Caco-2 (cell line): ENCODE measurements at regions not wholly inside any gene's neighbourhood (a gene's known extent, or its start where the extent isn't known, plus 50 kb on each side); places are given as distances from the start of the nearest gene placed in this dataset.
"Not testable (repeated sequence)": the region's sequence is repeated elsewhere in the genome, so short reads cannot be mapped to it uniquely, and the experiment has no call there.

ENCODE experiments used
- BruUV-seq: library from RNA; stranded (reverse); fragments of 400-500 nt; replicated peaks from 2 replicates; lab custom pipeline; 2021; lab: Mats Ljungman, UMichigan
- CTCF ChIA-PET: fragments of 300-600 bp; sonication (Branson Sonifier 250); formaldehyde crosslinking; loops from one replicate; lab custom pipeline; 2022; ENCODE audit warnings: antibody characterized with exemption; lab: Charles Lee
- POLR2A ChIA-PET: fragments of 300-600 bp; sonication (Branson Sonifier 250); formaldehyde crosslinking; loops from one replicate; lab custom pipeline; 2022; ENCODE audit warnings: antibody characterized with exemption; lab: Charles Lee
- DNase-seq, 2 experiments: peaks; one replicate each; pipeline versions ENCODE4 v3.0.0 to v3.0.0-alpha.2; 2020 to 2022
- H3K27me3 ChIP-seq: replicated peaks from 2 replicates; pipeline ENCODE4 v1.6.0; 2011; ENCODE audit warnings: low read length; ENCODE audit not compliant: control insufficient read depth, insufficient read depth
- H3K36me3 ChIP-seq: 2 replicates; pipeline ENCODE4 v1.5.1; 2011; ENCODE audit warnings: low read length; ENCODE audit not compliant: control insufficient read depth, insufficient read depth
- H3K4me1 ChIP-seq: fragments of 250-450 bp; sonication (Bioruptor Pico); 2 replicates; pipeline ENCODE4 v1.5.1; 2020; ENCODE audit warnings: mild to moderate bottlenecking
- H3K4me3 ChIP-seq: 2 replicates; pipeline ENCODE4 v1.5.1; 2011; ENCODE audit warnings: low read depth, mild to moderate bottlenecking, control low read depth, low read length
- H3K9me3 ChIP-seq: fragments of 250-450 bp; sonication (Bioruptor Pico); 2 replicates; pipeline ENCODE4 v1.5.1; 2020; ENCODE audit warnings: mild to moderate bottlenecking, moderate library complexity
- H3K27ac Mint-ChIP-seq: one replicate; pipeline ENCODE4 v1.8.0; 2022; ENCODE audit warnings: mixed read lengths; ENCODE audit not compliant: unreplicated experiment
- H3K27me3 Mint-ChIP-seq: one replicate; pipeline ENCODE4 v1.8.0; 2022; ENCODE audit warnings: mixed read lengths; ENCODE audit not compliant: insufficient read depth, unreplicated experiment
- H3K36me3 Mint-ChIP-seq: one replicate; pipeline ENCODE4 v1.8.0; 2022; ENCODE audit warnings: mild to moderate bottlenecking, mixed read lengths; ENCODE audit not compliant: insufficient read depth, unreplicated experiment
- H3K4me1 Mint-ChIP-seq: one replicate; pipeline ENCODE4 v1.8.0; 2022; ENCODE audit warnings: low read depth, mixed read lengths; ENCODE audit not compliant: unreplicated experiment
- H3K4me3 Mint-ChIP-seq: one replicate; pipeline ENCODE4 v1.8.0; 2022; ENCODE audit warnings: mild to moderate bottlenecking, moderate library complexity, mixed read lengths; ENCODE audit not compliant: unreplicated experiment
- H3K9me3 Mint-ChIP-seq: one replicate; pipeline ENCODE4 v1.8.0; 2022; ENCODE audit warnings: mixed read lengths; ENCODE audit not compliant: unreplicated experiment
- CTCF ChIP-seq, 2 experiments: fragments of 200-600 bp in 1 of 2; IDR thresholded peaks; 1 replicate in 1 of 2; 2 replicates in 1 of 2; pipeline versions ENCODE4 v1.5.1 to v1.8.0; 2011 to 2022; ENCODE audit warnings: antibody characterized with exemption in 1 of 2, control low read depth in 1 of 2, inconsistent platforms in 1 of 2, low read depth in 1 of 2, low read length in 1 of 2, mild to moderate bottlenecking in 1 of 2, moderate library complexity in 1 of 2; ENCODE audit not compliant: insufficient read depth in 1 of 2, severe bottlenecking in 1 of 2, unreplicated experiment in 1 of 2
- intact Hi-C: fragments of 100-400 bp; cut with micrococcal nuclease; formaldehyde crosslinking; loops from one replicate; pipeline ENCODE4 v1.10.0; 2022; ENCODE audit not compliant: unreplicated experiment

DNA sequence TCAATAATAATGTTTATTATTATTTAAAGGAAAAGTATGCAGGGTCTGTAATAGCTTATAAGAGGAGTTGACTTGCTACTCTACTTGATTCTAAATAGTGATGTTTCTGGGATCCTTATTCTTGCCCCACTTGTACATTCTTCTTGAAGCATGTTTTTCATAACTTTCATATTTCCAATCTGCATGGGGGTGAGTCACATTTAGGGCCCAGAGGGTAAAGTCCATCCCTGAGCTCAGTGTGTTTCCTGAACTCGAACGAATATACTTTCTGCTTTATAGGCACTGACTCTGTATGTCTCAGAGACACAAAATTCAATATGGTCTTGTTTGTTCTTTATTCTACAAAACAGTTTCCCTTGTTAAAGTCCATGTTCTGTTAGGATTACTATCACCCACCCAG lies 61.0 kb upstream of the SMIM30 start:
- no peak for TF ChIP-seq CTCF (IDR thresholded peaks at IDR 0.05; ENCODE audit: insufficient read depth in 1 of 2, low read depth in 1 of 2, low read length in 1 of 2, severe bottlenecking in 1 of 2, unreplicated experiment in 1 of 2)
- H3K4me1 Mint-ChIP-seq: no peaks in the 10 kb centered on the region
- H3K27me3 Mint-ChIP-seq: no peaks in the 10 kb centered on the region
- H3K27me3 ChIP-seq: no peaks in the 10 kb centered on the region
- ChIA-PET CTCF (no interaction called here), POLR2A (no interaction called here)
- no peaks in the 10 kb centered on the region for H3K36me3 Mint-ChIP-seq
- no peak for DNase-seq
- no peaks in the 10 kb centered on the region; the same call in 1 of the 2 replicates for H3K9me3 ChIP-seq
- no peaks in the 10 kb centered on the region for H3K36me3 ChIP-seq
- no peaks in the 10 kb centered on the region for H3K9me3 Mint-ChIP-seq
- intact Hi-C loops: no loop called here
- H3K27ac Mint-ChIP-seq: no peak overlapping the region
- no TSS peak for BruUV-seq
- H3K4me3 Mint-ChIP-seq: no peak overlapping the region
- H3K4me1 ChIP-seq: peaks cover 6% of the 10 kb centered on the region
- no peak overlapping the region for H3K4me3 ChIP-seq

DNA sequence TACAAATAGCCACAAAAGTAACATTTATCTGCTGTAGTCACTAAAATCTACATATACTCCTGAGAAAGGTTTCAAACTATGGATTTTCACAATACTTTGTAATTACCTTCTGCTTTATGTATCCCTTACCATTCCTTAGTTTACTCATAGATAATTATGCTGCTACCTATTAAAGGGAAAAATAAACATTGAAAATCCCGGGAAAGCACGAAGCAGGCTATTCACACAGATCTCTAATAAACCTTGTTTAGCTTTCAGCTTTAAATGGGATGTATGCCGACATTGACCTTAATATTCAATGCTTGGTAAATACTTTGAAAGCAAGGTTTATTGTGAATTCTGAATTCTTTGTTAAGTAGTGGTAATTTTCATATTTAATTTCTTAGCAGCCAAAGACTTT lies 58.5 kb upstream of the SMIM30 start:
- Mint-ChIP-seq H3K9me3 (no peaks in the 10 kb centered on the region), H3K27me3 (no peaks in the 10 kb centered on the region), H3K4me3 (no peak overlapping the region), H3K4me1 (no peaks in the 10 kb centered on the region), H3K36me3 (no peaks in the 10 kb centered on the region), H3K27ac (no peak overlapping the region)
- Histone ChIP-seq H3K36me3 (no peaks in the 10 kb centered on the region), H3K4me3 (no peak overlapping the region), H3K27me3 (no peaks in the 10 kb centered on the region), H3K9me3 (no peaks in the 10 kb centered on the region; the same call in 1 of the 2 replicates), H3K4me1 (peaks cover 6% of the 10 kb centered on the region)
- no TSS peak for BruUV-seq
- ChIA-PET CTCF (no interaction called here), POLR2A (no interaction called here)
- intact Hi-C loops: no loop called here
- TF ChIP-seq CTCF (IDR thresholded peaks at IDR 0.05; ENCODE audit: insufficient read depth in 1 of 2, low read depth in 1 of 2, low read length in 1 of 2, severe bottlenecking in 1 of 2, unreplicated experiment in 1 of 2): no peak
- DNase-seq: no peak

DNA sequence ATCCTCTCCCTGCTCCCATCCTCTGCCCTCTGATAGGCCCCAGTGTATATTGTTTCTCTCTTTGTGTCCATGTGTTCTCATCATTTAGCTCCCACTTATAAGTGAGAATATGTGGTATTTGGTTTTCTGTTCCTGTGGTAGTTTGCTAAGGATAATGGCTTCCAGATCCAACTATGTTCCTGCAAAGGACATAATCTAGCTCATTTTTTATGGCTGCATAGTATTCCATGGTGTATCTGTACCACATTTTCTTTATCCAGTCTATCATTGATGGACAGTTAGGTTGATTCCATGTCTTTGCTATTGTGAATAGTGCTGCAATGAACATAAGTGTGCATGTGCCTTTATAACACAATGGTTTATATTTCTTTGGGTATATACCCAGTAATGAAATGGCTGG lies 57.8 kb upstream of the SMIM30 start:
- H3K27me3 Mint-ChIP-seq, H3K4me3 Mint-ChIP-seq, POLR2A ChIA-PET, H3K9me3 ChIP-seq, H3K9me3 Mint-ChIP-seq, H3K36me3 ChIP-seq, BruUV-seq, H3K27me3 ChIP-seq, H3K4me3 ChIP-seq, H3K27ac Mint-ChIP-seq, DNase-seq, CTCF ChIA-PET, H3K4me1 Mint-ChIP-seq, H3K36me3 Mint-ChIP-seq, intact Hi-C loops, H3K4me1 ChIP-seq: not testable (repeated sequence)
